ENCODE measurements at regions not wholly inside any gene's neighbourhood (a gene's known extent, or its start where the extent isn't known, plus 50 kb on each side); places are given as distances from the start of the nearest gene placed in this dataset.
"Not testable (repeated sequence)": the region's sequence is repeated elsewhere in the genome, so short reads cannot be mapped to it uniquely, and the experiment has no call there.

GRCh38 chr9:38500171-38500570 lies 75.9 kb upstream of the IGFBPL1 start:
- not testable (repeated sequence) for TF ChIP-seq CTCF (conservative IDR thresholded peaks at IDR 0.05; ENCODE audit: low read depth, low read length); EZH2 (IDR thresholded peaks at IDR 0.05; ENCODE audit: low read length, unreplicated experiment)
